GM12878 (cell line): ENCODE measurements at regions not wholly inside any gene's neighbourhood (a gene's known extent, or its start where the extent isn't known, plus 50 kb on each side); places are given as distances from the start of the nearest gene placed in this dataset.

Experiments
- ATAC-seq: fragments of 200-7000 bp; cut with Tn5 transposase; 3 replicates; pipeline ENCODE4 v1.9.1; 2020; ENCODE audit warnings: mild to moderate bottlenecking, moderate library complexity
- BruUV-seq: library from RNA; stranded (reverse); fragments of 400-500 nt; replicated peaks from 2 replicates; lab custom pipeline; 2021; lab: Mats Ljungman, UMichigan
- CTCF ChIA-PET: fragments of 300-600 bp; sonication (Branson Sonifier 250); formaldehyde crosslinking; extraction: SDS; loops from one replicate; lab custom pipeline; 2021; ENCODE audit warnings: inconsistent platforms; lab: Yijun Ruan, JAX
- POLR2A ChIA-PET: fragments of 350-600 bp; formaldehyde crosslinking; extraction: SDS; loops from one replicate; lab custom pipeline; 2021; ENCODE audit warnings: inconsistent platforms; lab: Charles Lee
- RAD21 ChIA-PET: fragments of 300-600 bp; sonication (Branson Sonifier 250); formaldehyde crosslinking; loops from one replicate; lab custom pipeline; 2023; ENCODE audit warnings: antibody characterized with exemption; ENCODE audit not compliant: unreplicated experiment; lab: Charles Lee
- SMC1A ChIA-PET: fragments of 300-600 bp; sonication (Branson Sonifier 250); formaldehyde crosslinking; loops from one replicate; lab custom pipeline; 2023; ENCODE audit not compliant: unreplicated experiment, uncharacterized antibody; lab: Charles Lee
- DNase-seq: peaks from one replicate; pipeline ENCODE4 v3.0.0-alpha.2; 2011; ENCODE audit warnings: low read depth, low spot score
- FAIRE-seq: peaks from 3 replicates; lab custom pipeline; 2011; peaks lifted over from hg19 to GRCh38; lab: Jason Lieb, UNC
- H2AFZ ChIP-seq: 2 replicates; pipeline ENCODE4 v1.6.0; 2011; ENCODE audit warnings: low read depth, low read length, control low read depth; ENCODE audit not compliant: control insufficient read depth
- H3K27ac ChIP-seq: 2 replicates; pipeline ENCODE4 v1.5.1; 2011; ENCODE audit warnings: control low read depth; ENCODE audit not compliant: control insufficient read depth, insufficient read depth
- H3K27me3 ChIP-seq, 2 experiments: replicated peaks in 1 of 2; 2 replicates each; pipeline versions ENCODE4 v1.6.0 to v1.6.1; 2011; ENCODE audit warnings: low read length in 1 of 2; ENCODE audit not compliant: control insufficient read depth in 2 of 2, insufficient read depth in 2 of 2
- H3K36me3 ChIP-seq, 2 experiments: 2 replicates each; pipeline ENCODE4 v1.5.1; 2011; ENCODE audit warnings: low read length in 1 of 2; ENCODE audit not compliant: control insufficient read depth in 2 of 2, insufficient read depth in 2 of 2
- H3K4me1 ChIP-seq: 2 replicates; pipeline ENCODE4 v1.6.1; 2011; ENCODE audit warnings: mild to moderate bottlenecking, low read length, moderate library complexity, mixed read lengths; ENCODE audit not compliant: control insufficient read depth, insufficient read depth
- H3K4me2 ChIP-seq: 2 replicates; pipeline ENCODE4 v1.6.0; 2011; ENCODE audit warnings: control low read depth; ENCODE audit not compliant: control insufficient read depth, insufficient read depth
- H3K4me3 ChIP-seq: fragments of 200-600 bp; sonication (generic); 2 replicates; pipeline ENCODE4 v1.5.1; 2016
- H3K79me2 ChIP-seq: 2 replicates; pipeline ENCODE4 v1.6.0; 2011; ENCODE audit warnings: low read length; ENCODE audit not compliant: control insufficient read depth, insufficient read depth
- H3K9ac ChIP-seq: 2 replicates; pipeline ENCODE4 v1.8.0; 2011; ENCODE audit warnings: low read length, control low read depth, mixed read lengths; ENCODE audit not compliant: control insufficient read depth, insufficient read depth
- H3K9me3 ChIP-seq: replicated peaks from 3 replicates; pipeline ENCODE4 v1.5.1; 2011; ENCODE audit warnings: mild to moderate bottlenecking, low read length; ENCODE audit not compliant: control insufficient read depth, insufficient read depth
- H4K20me1 ChIP-seq: 2 replicates; pipeline ENCODE4 v1.6.0; 2011; ENCODE audit not compliant: control insufficient read depth, insufficient read depth
- BHLHE40 ChIP-seq, 2 experiments: fragments of 450-650 bp in 1 of 2; IDR thresholded peaks; 2 replicates each; pipeline ENCODE4 v1.6.1; 2011 to 2017; ENCODE audit warnings: low read depth in 2 of 2, borderline replicate concordance in 1 of 2, improper control_type of control experiment in 1 of 2, low read length in 1 of 2, mild to moderate bottlenecking in 1 of 2
- BRCA1 ChIP-seq: IDR thresholded peaks from 2 replicates; pipeline ENCODE4 v1.6.1; 2011; ENCODE audit warnings: low read depth, low read length, improper control_type of control experiment
- CTCF ChIP-seq, 3 experiments: IDR thresholded peaks in 2 of 3; conservative IDR thresholded peaks in 1 of 3; 2 replicates each; pipeline ENCODE4 v1.5.1; 2011; ENCODE audit warnings: low read depth in 3 of 3, low read length in 3 of 3, mild to moderate bottlenecking in 3 of 3, control low read depth in 2 of 3, moderate library complexity in 2 of 3, inconsistent platforms in 1 of 3, mixed read lengths in 1 of 3; ENCODE audit not compliant: control insufficient read depth in 2 of 3, insufficient read depth in 1 of 3; ENCODE audit errors: extremely low read depth in 1 of 3
- FOXM1 ChIP-seq: IDR thresholded peaks from 2 replicates; pipeline ENCODE4 v1.6.1; 2012; ENCODE audit warnings: low read depth, mild to moderate bottlenecking, inconsistent platforms, low read length, moderate library complexity
- HDAC6 ChIP-seq: fragments of 200-600 bp; sonication (generic); IDR thresholded peaks from one replicate; pipeline ENCODE4 v1.8.0; 2017; ENCODE audit warnings: antibody characterized with exemption; ENCODE audit not compliant: unreplicated experiment
- MYB ChIP-seq: fragments of 150-350 bp; IDR thresholded peaks from 2 replicates; pipeline ENCODE4 v1.6.1; 2014; ENCODE audit warnings: mild to moderate bottlenecking, low read depth, low read length, borderline replicate concordance
- NFIC ChIP-seq: IDR thresholded peaks from 2 replicates; pipeline ENCODE4 v1.6.1; 2012; ENCODE audit warnings: low read depth, mild to moderate bottlenecking, inconsistent platforms, low read length, moderate library complexity
- NFYA ChIP-seq: IDR thresholded peaks from 2 replicates; pipeline ENCODE4 v1.6.1; 2011; ENCODE audit warnings: low read depth, mild to moderate bottlenecking, low read length, improper control_type of control experiment, borderline replicate concordance
- NR2C2 ChIP-seq: IDR thresholded peaks from 2 replicates; pipeline ENCODE4 v1.6.1; 2011; ENCODE audit warnings: borderline replicate concordance, low read depth; ENCODE audit not compliant: control insufficient read depth, insufficient read length
- NR2F1 ChIP-seq: fragments of 450-650 bp; conservative IDR thresholded peaks from 2 replicates; pipeline ENCODE4 v1.6.1; 2017; ENCODE audit warnings: mild to moderate bottlenecking
- PAX5 ChIP-seq: IDR thresholded peaks from 2 replicates; pipeline ENCODE4 v1.6.1; 2011; ENCODE audit warnings: low read depth, low read length, borderline replicate concordance
- RAD21 ChIP-seq: IDR thresholded peaks from 2 replicates; pipeline ENCODE4 v1.6.1; 2011; ENCODE audit warnings: mild to moderate bottlenecking, low read depth, low read length, moderate library complexity; ENCODE audit not compliant: insufficient read depth
- RB1 ChIP-seq: fragments of 450-650 bp; formaldehyde crosslinking; IDR thresholded peaks from 2 replicates; pipeline ENCODE4 v1.6.1; 2017; ENCODE audit warnings: mild to moderate bottlenecking, borderline replicate concordance
- SMC3 ChIP-seq: IDR thresholded peaks from 2 replicates; pipeline ENCODE4 v1.6.1; 2011; ENCODE audit warnings: low read length, improper control_type of control experiment, borderline replicate concordance
- SUPT20H ChIP-seq: IDR thresholded peaks from 2 replicates; pipeline ENCODE4 v1.6.1; 2011; ENCODE audit warnings: low read depth, mild to moderate bottlenecking, low read length, moderate library complexity, borderline replicate concordance; ENCODE audit not compliant: control insufficient read depth
- YY1 ChIP-seq: IDR thresholded peaks from 2 replicates; pipeline ENCODE4 v1.6.1; 2011; ENCODE audit warnings: low read depth, mild to moderate bottlenecking, low read length
- ZBED1 ChIP-seq: IDR thresholded peaks from 2 replicates; pipeline ENCODE4 v1.6.1; 2016; ENCODE audit warnings: borderline replicate concordance
- ZZZ3 ChIP-seq: IDR thresholded peaks from 2 replicates; pipeline ENCODE4 v1.6.1; 2011; ENCODE audit warnings: low read depth; ENCODE audit not compliant: control insufficient read depth, insufficient read length
- WGBS: methylation state at CpG from one replicate; pipeline ENCODE4 v1.1.6; 2016; ENCODE audit warnings: low lambda C conversion rate; ENCODE audit not compliant: insufficient replicate concordance, insufficient coverage; ENCODE audit errors: missing lambda C conversion rate; 5-methylcytosine and 5-hydroxymethylcytosine counted together
- in situ Hi-C: fragments of 300-500 bp; cut with MboI; formaldehyde crosslinking; loops from 9 replicates; pipeline ENCODE4 v1.14.3; 2018; ENCODE audit warnings: mixed read lengths
- intact Hi-C: fragments of 100-400 bp; cut with micrococcal nuclease; formaldehyde crosslinking; loops from one replicate; pipeline ENCODE4 v1.14.2; 2022; ENCODE audit not compliant: unreplicated experiment

DNA sequence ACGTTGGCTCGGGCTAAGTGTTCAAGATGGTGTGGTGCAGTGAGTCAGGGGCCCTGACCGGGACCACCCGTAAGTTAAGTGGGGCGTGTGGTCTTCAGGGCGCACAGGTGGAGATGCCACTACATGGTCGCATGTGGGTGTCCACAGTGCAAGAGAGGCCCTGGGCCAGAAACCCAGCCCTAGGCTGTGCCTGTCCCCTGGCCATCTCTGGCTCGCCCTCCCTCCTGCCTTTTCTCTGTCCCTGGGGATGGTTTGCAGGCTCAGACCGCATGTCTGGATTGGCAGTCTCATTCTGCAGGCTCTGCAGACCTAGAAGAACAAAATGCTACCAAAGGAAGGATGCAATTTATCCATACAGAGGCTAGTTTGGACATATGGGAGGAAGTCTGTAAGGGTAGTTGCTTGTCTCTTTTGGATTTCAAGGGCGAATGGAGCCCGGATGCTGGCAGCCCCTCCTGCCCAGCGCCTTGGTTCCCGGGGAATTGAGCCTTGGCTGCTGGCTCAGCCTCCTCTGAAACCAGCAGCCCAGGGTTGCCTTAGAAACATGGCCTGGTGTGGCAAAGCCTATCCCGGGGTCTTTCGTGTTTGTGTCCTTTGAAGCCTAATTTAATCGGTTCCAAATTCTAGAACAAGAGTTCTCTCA, 417.5 kb upstream of the HS6ST1 start (continued):
- TF ChIP-seq PAX5 (no peak), MYB (no peak), NFYA (no peak), YY1 (no peak), ZZZ3 (no peak), RB1 (no peak), BHLHE40 (IDR thresholded peaks at IDR 0.05; ENCODE audit: borderline replicate concordance in 1 of 2, low read depth in 2 of 2, low read length in 1 of 2) (no peak), SUPT20H (no peak), NR2F1 (no peak)

- ATAC-seq: peak; percentile 71
- RAD21 ChIA-PET: interaction anchor here (0.7 to 1.3 kb wide), 8 partner anchors 9 to 664 kb away, joined by 3 to 5 read pairs (median 3); no protein-coding TSS in a partner anchor
- DNase-seq: no peak
- no peak for FAIRE-seq
- SMC1A ChIA-PET: interaction anchor here (1.0 kb wide), 2 partner anchors 10 to 19 kb away, joined by 3 to 5 read pairs; no protein-coding TSS in a partner anchor
- Histone ChIP-seq H3K4me2 (peak overlapping the region; percentile 66; the same call in 1 of the 2 replicates), H3K9me3 (no peaks in the 10 kb centered on the region), H4K20me1 (no peaks in the 10 kb centered on the region), H3K79me2 (no peaks in the 10 kb centered on the region), H3K4me1 (peaks cover 3% of the 10 kb centered on the region; the same call in 1 of the 2 replicates), H3K27ac (no peak overlapping the region), H3K4me3 (no peak overlapping the region), H2AFZ (peak overlapping the region; percentile 56), H3K36me3 (no peaks in the 10 kb centered on the region), H3K27me3 (peaks cover 0 to 1% of the 10 kb centered on the region in 2 experiments; a peak in 1 of 4 replicates), H3K9ac (no peak overlapping the region)
- POLR2A ChIA-PET: no interaction called here
- no TSS peak for BruUV-seq
- TF ChIP-seq BRCA1 (no peak), RB1 (0 out of 2 replicates have a peak, but pooled peaks have one; percentile 38), NR2F1 (no peak), FOXM1 (no peak), RAD21 (peak; percentile 86), NFIC (no peak), ZBED1 (no peak), SMC3 (peak; percentile 78), HDAC6 (no peak), CTCF (IDR thresholded peaks at IDR 0.05 in 2 of 3, conservative IDR thresholded peaks at IDR 0.05 in 1 of 3; ENCODE audit: control insufficient read depth in 2 of 3, extremely low read depth in 1 of 3, insufficient read depth in 1 of 3, low read depth in 3 of 3, low read length in 3 of 3) (peak; percentile 88 to 99 (median 97)), NR2C2 (no peak), YY1 (peak; percentile 77)
- in situ Hi-C loops: loop anchor here (10.0 kb wide), 1 partner anchor 1118 kb away; no protein-coding TSS in a partner anchor
- CTCF ChIA-PET: interaction anchor here (0.7 to 1.3 kb wide), 12 partner anchors 8 to 659 kb away, joined by 3 to 21 read pairs (median 4); no protein-coding TSS in a partner anchor
- intact Hi-C loops: loop anchor here (1.0 to 10.0 kb wide), 4 partner anchors 412 to 1112 kb away; no protein-coding TSS in a partner anchor
- 40% methylated on average over 59 of the region's 71 CpGs for WGBS
These were observed 418.2 kb upstream of the HS6ST1 start for GRCh38 chr2:128736689-128737545.
